ENCODE measurements at regions not wholly inside any gene's neighbourhood (a gene's known extent, or its start where the extent isn't known, plus 50 kb on each side); places are given as distances from the start of the nearest gene placed in this dataset.

- peaks cover 29% of the 10 kb centered on the region for H3K79me1 ChIP-seq (ENCODE audit: low read length)
- H2AFZ ChIP-seq (ENCODE audit: insufficient read depth, low read length, poor library complexity) = no peak overlapping the region
- peak overlapping the region; percentile 19 for H3K14ac ChIP-seq (ENCODE audit: low read length)
- H4K12ac ChIP-seq (ENCODE audit: low read depth, low read length) = no peak overlapping the region
- no peak overlapping the region for H3K23ac ChIP-seq (ENCODE audit: low read length)
- no peak overlapping the region for H3K27ac ChIP-seq (ENCODE audit: low read depth, low read length)
- peak overlapping the region; percentile 6 for H2BK12ac ChIP-seq (ENCODE audit: low read length)
- H3K36me3 ChIP-seq (ENCODE audit: control insufficient read depth in 1 of 2, insufficient read depth in 2 of 2, low read length in 2 of 2) = no peaks in the 10 kb centered on the region
- H3K9me3 ChIP-seq (ENCODE audit: insufficient read depth, low read depth, low read length) = no peaks in the 10 kb centered on the region
- no peak overlapping the region for H3K4me3 ChIP-seq (ENCODE audit: low read depth, low read length)
- H2BK120ac ChIP-seq (ENCODE audit: insufficient read depth, low read length, poor library complexity) = peak overlapping the region; percentile 26
- H3K4ac ChIP-seq (ENCODE audit: low read depth, low read length) = no peak overlapping the region
- H3K4me2 ChIP-seq (ENCODE audit: low read length) = no peak overlapping the region
- peak overlapping the region; percentile 51 for H2AK5ac ChIP-seq (ENCODE audit: low read length)
- no peak overlapping the region for H4K8ac ChIP-seq (ENCODE audit: low read depth, low read length)
- peaks cover 33 to 34% of the 10 kb centered on the region in 2 experiments for H3K4me1 ChIP-seq (ENCODE audit: control insufficient read depth in 1 of 2, insufficient read depth in 2 of 2, low read length in 2 of 2)
- DNase-seq = no peak
- no peaks in the 10 kb centered on the region for H3K27me3 ChIP-seq (ENCODE audit: insufficient read depth, low read length)
- peak overlapping the region; percentile 43 for H3K18ac ChIP-seq (ENCODE audit: low read length)
- no peak overlapping the region for H3K9ac ChIP-seq (ENCODE audit: low read length)
- no CpG with 5 or more reads among the region's 14 CpGs for WGBS (ENCODE audit: extremely low coverage, insufficient coverage, insufficient read length)
- no peak overlapping the region for H2BK5ac ChIP-seq (ENCODE audit: low read depth, low read length, poor library complexity)
- H4K91ac ChIP-seq (ENCODE audit: low read depth, low read length) = peak overlapping the region; percentile 58
- peaks cover 2% of the 10 kb centered on the region for H3K79me2 ChIP-seq (ENCODE audit: control insufficient read depth, insufficient read depth, low read length, poor library complexity)
Observed at GRCh38 chr2:240248721-240249422, 108.4 kb upstream of the OTOS start.

GRCh38 chr2:240249423-240250149 is 109.1 kb upstream of the OTOS start:
- no peak overlapping the region for H2BK12ac ChIP-seq (ENCODE audit: low read length)
- H3K79me1 ChIP-seq (ENCODE audit: low read length) = peaks cover 31% of the 10 kb centered on the region
- H3K14ac ChIP-seq (ENCODE audit: low read length) = peak overlapping the region; percentile 6
- H2BK120ac ChIP-seq (ENCODE audit: insufficient read depth, low read length, poor library complexity) = peak overlapping the region; percentile 60
- DNase-seq = peak; percentile 96
- H3K4me3 ChIP-seq (ENCODE audit: low read depth, low read length) = no peak overlapping the region
- peaks cover under 1% of the 10 kb centered on the region for H3K9me3 ChIP-seq (ENCODE audit: insufficient read depth, low read depth, low read length)
- H4K12ac ChIP-seq (ENCODE audit: low read depth, low read length) = no peak overlapping the region
- H3K4me2 ChIP-seq (ENCODE audit: low read length) = peak overlapping the region; percentile 14
- peak overlapping the region; percentile 53 for H4K91ac ChIP-seq (ENCODE audit: low read depth, low read length)
- H4K8ac ChIP-seq (ENCODE audit: low read depth, low read length) = no peak overlapping the region
- no peaks in the 10 kb centered on the region for H3K36me3 ChIP-seq (ENCODE audit: control insufficient read depth in 1 of 2, insufficient read depth in 2 of 2, low read length in 2 of 2)
- H3K4ac ChIP-seq (ENCODE audit: low read depth, low read length) = no peak overlapping the region
- H3K9ac ChIP-seq (ENCODE audit: low read length) = no peak overlapping the region
- no peak overlapping the region for H3K23ac ChIP-seq (ENCODE audit: low read length)
- no peak overlapping the region for H2AFZ ChIP-seq (ENCODE audit: insufficient read depth, low read length, poor library complexity)
- no peaks in the 10 kb centered on the region for H3K27me3 ChIP-seq (ENCODE audit: insufficient read depth, low read length)
- peak overlapping the region; percentile 22 for H3K27ac ChIP-seq (ENCODE audit: low read depth, low read length)
- peaks cover 33 to 34% of the 10 kb centered on the region in 2 experiments for H3K4me1 ChIP-seq (ENCODE audit: control insufficient read depth in 1 of 2, insufficient read depth in 2 of 2, low read length in 2 of 2)
- H3K79me2 ChIP-seq (ENCODE audit: control insufficient read depth, insufficient read depth, low read length, poor library complexity) = peaks cover 2% of the 10 kb centered on the region
- no peak overlapping the region for H2AK5ac ChIP-seq (ENCODE audit: low read length)
- no peak overlapping the region for H3K18ac ChIP-seq (ENCODE audit: low read length)
- peak overlapping the region; percentile 7 for H2BK5ac ChIP-seq (ENCODE audit: low read depth, low read length, poor library complexity)
- no CpG with 5 or more reads among the region's 21 CpGs for WGBS (ENCODE audit: extremely low coverage, insufficient coverage, insufficient read length)

GRCh38 chr2:240250150-240250984 is 109.9 kb upstream of the OTOS start:
- no peak overlapping the region for H3K23ac ChIP-seq (ENCODE audit: low read length)
- H2BK5ac ChIP-seq (ENCODE audit: low read depth, low read length, poor library complexity) = peak overlapping the region; percentile 7
- no peaks in the 10 kb centered on the region for H3K36me3 ChIP-seq (ENCODE audit: control insufficient read depth in 1 of 2, insufficient read depth in 2 of 2, low read length in 2 of 2)
- no peak overlapping the region for H3K4me3 ChIP-seq (ENCODE audit: low read depth, low read length)
- peak overlapping the region; percentile 3 for H3K14ac ChIP-seq (ENCODE audit: low read length)
- H3K27me3 ChIP-seq (ENCODE audit: insufficient read depth, low read length) = no peaks in the 10 kb centered on the region
- DNase-seq = peak in 1 of 2 donors; percentile 33
- H2AFZ ChIP-seq (ENCODE audit: insufficient read depth, low read length, poor library complexity) = no peak overlapping the region
- H3K4me2 ChIP-seq (ENCODE audit: low read length) = peak overlapping the region; percentile 14
- H3K4ac ChIP-seq (ENCODE audit: low read depth, low read length) = peak overlapping the region; percentile 11
- H2BK12ac ChIP-seq (ENCODE audit: low read length) = peak overlapping the region; percentile 53
- peak overlapping the region; percentile 1 for H3K18ac ChIP-seq (ENCODE audit: low read length)
- H3K79me2 ChIP-seq (ENCODE audit: control insufficient read depth, insufficient read depth, low read length, poor library complexity) = peaks cover 2% of the 10 kb centered on the region
- peaks cover 37 to 41% of the 10 kb centered on the region in 2 experiments for H3K4me1 ChIP-seq (ENCODE audit: control insufficient read depth in 1 of 2, insufficient read depth in 2 of 2, low read length in 2 of 2)
- peaks cover 2% of the 10 kb centered on the region for H3K9me3 ChIP-seq (ENCODE audit: insufficient read depth, low read depth, low read length)
- H2AK5ac ChIP-seq (ENCODE audit: low read length) = peak overlapping the region; percentile 78
- peak overlapping the region; percentile 60 for H2BK120ac ChIP-seq (ENCODE audit: insufficient read depth, low read length, poor library complexity)
- H4K91ac ChIP-seq (ENCODE audit: low read depth, low read length) = peak overlapping the region; percentile 53
- peaks cover 38% of the 10 kb centered on the region for H3K79me1 ChIP-seq (ENCODE audit: low read length)
- WGBS (ENCODE audit: extremely low coverage, insufficient coverage, insufficient read length) = no CpG with 5 or more reads among the region's 14 CpGs
- H3K27ac ChIP-seq (ENCODE audit: low read depth, low read length) = peak overlapping the region; percentile 22
- peak overlapping the region; percentile 4 for H4K8ac ChIP-seq (ENCODE audit: low read depth, low read length)
- peak overlapping the region; percentile 2 for H4K12ac ChIP-seq (ENCODE audit: low read depth, low read length)
- no peak overlapping the region for H3K9ac ChIP-seq (ENCODE audit: low read length)
